DND-41 (cell line): ENCODE measurements at regions not wholly inside any gene's neighbourhood (a gene's known extent, or its start where the extent isn't known, plus 50 kb on each side); places are given as distances from the start of the nearest gene placed in this dataset.

Source experiments
- ATAC-seq: fragments of 200-7000 bp; cut with Tn5 transposase; 3 replicates; pipeline ENCODE4 v1.9.1; 2021; ENCODE audit warnings: low read depth; ENCODE audit not compliant: insufficient read depth
- DNase-seq: peaks from one replicate; pipeline ENCODE4 v3.0.0-alpha.2; 2020
- H2AFZ ChIP-seq: 2 replicates; pipeline ENCODE4 v1.6.0; 2012; ENCODE audit warnings: low read depth, low read length
- H3K27ac ChIP-seq: 2 replicates; pipeline ENCODE4 v1.5.1; 2012; ENCODE audit warnings: low read length, inconsistent platforms
- H3K27me3 ChIP-seq: fragments of 200-600 bp; sonication (generic); 2 replicates; pipeline ENCODE4 v1.6.0; 2012; ENCODE audit warnings: low read length, mild to moderate bottlenecking, inconsistent platforms; ENCODE audit not compliant: insufficient read depth, poor library complexity
- H3K36me3 ChIP-seq: 2 replicates; pipeline ENCODE4 v1.5.1; 2012; ENCODE audit warnings: low read length, inconsistent platforms; ENCODE audit not compliant: insufficient read depth
- H3K4me1 ChIP-seq: 2 replicates; pipeline ENCODE4 v1.5.1; 2012; ENCODE audit warnings: mild to moderate bottlenecking, low read length; ENCODE audit not compliant: insufficient read depth
- H3K4me2 ChIP-seq: 2 replicates; pipeline ENCODE4 v1.6.0; 2012; ENCODE audit warnings: mild to moderate bottlenecking, moderate library complexity, low read length, inconsistent platforms; ENCODE audit not compliant: insufficient read depth
- H3K4me3 ChIP-seq, 2 experiments: fragments of 200-600 bp in 1 of 2; shearing (Covaris generic) in 1 of 2; 2 replicates each; pipeline ENCODE4 v1.5.1; 2012 to 2016; ENCODE audit warnings: inconsistent platforms in 2 of 2, low read length in 2 of 2, mild to moderate bottlenecking in 2 of 2, low read depth in 1 of 2, moderate library complexity in 1 of 2
- H3K79me2 ChIP-seq: 2 replicates; pipeline ENCODE4 v1.6.0; 2012; ENCODE audit warnings: low read length, inconsistent platforms; ENCODE audit not compliant: insufficient read depth
- H3K9ac ChIP-seq: 2 replicates; pipeline ENCODE4 v1.6.0; 2012; ENCODE audit warnings: low read depth, mild to moderate bottlenecking, inconsistent platforms, low read length, moderate library complexity
- H3K9me3 ChIP-seq: 2 replicates; pipeline ENCODE4 v1.5.1; 2012; ENCODE audit warnings: low read length, moderate library complexity, mild to moderate bottlenecking, inconsistent platforms; ENCODE audit not compliant: insufficient read depth, severe bottlenecking
- H4K20me1 ChIP-seq: 2 replicates; pipeline ENCODE4 v1.6.0; 2012; ENCODE audit warnings: low read length; ENCODE audit not compliant: insufficient read depth
- EZH2 ChIP-seq: IDR thresholded peaks from 3 replicates; pipeline ENCODE4 v1.6.1; 2012; ENCODE audit warnings: borderline replicate concordance, low read depth, mild to moderate bottlenecking, moderate library complexity, low read length, inconsistent platforms; ENCODE audit not compliant: severe bottlenecking
- TF ChIP-seq, protein P1 (sequence below): IDR thresholded peaks from 2 replicates; pipeline ENCODE4 v1.5.1; 2012; ENCODE audit warnings: borderline replicate concordance, low read length, moderate library complexity, mild to moderate bottlenecking; ENCODE audit not compliant: poor library complexity, severe bottlenecking; ENCODE audit errors: extremely low read depth

DNA sequence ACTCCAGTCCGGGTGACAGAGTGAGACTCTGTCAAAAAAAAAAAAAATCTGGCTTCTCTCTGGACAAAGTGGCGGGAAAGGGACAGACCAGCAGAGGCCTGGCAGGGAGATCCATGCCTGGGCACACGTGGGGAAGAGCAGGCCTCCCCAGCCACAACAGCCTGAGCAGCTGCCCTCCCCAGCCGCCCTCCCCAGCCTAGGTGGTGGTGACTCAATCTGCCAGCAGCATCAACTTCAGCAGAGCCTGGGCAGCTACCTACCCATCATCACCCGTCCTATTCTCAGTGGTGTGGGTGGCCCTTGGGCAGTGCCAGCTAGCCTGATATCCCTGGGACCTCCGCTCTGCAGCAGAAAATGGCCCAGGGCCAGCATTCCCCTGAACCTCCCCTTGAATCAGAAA lies 612.4 kb downstream of the FBXO15 start:
- DNase-seq = no peak
- Histone ChIP-seq H3K4me1 (peaks cover 10% of the 10 kb centered on the region; the same call in 1 of the 2 replicates), H3K27ac (no peak overlapping the region), H4K20me1 (no peaks in the 10 kb centered on the region), H3K9ac (no peak overlapping the region), H2AFZ (no peak overlapping the region), H3K4me3 (no peak overlapping the region), H3K36me3 (no peaks in the 10 kb centered on the region), H3K27me3 (no peaks in the 10 kb centered on the region), H3K9me3 (no peaks in the 10 kb centered on the region), H3K4me2 (no peak overlapping the region), H3K79me2 (no peaks in the 10 kb centered on the region)
- TF ChIP-seq, protein P1, sequence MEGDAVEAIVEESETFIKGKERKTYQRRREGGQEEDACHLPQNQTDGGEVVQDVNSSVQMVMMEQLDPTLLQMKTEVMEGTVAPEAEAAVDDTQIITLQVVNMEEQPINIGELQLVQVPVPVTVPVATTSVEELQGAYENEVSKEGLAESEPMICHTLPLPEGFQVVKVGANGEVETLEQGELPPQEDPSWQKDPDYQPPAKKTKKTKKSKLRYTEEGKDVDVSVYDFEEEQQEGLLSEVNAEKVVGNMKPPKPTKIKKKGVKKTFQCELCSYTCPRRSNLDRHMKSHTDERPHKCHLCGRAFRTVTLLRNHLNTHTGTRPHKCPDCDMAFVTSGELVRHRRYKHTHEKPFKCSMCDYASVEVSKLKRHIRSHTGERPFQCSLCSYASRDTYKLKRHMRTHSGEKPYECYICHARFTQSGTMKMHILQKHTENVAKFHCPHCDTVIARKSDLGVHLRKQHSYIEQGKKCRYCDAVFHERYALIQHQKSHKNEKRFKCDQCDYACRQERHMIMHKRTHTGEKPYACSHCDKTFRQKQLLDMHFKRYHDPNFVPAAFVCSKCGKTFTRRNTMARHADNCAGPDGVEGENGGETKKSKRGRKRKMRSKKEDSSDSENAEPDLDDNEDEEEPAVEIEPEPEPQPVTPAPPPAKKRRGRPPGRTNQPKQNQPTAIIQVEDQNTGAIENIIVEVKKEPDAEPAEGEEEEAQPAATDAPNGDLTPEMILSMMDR = no peak
- TF ChIP-seq EZH2 = no peak
- no peak for ATAC-seq

DNA sequence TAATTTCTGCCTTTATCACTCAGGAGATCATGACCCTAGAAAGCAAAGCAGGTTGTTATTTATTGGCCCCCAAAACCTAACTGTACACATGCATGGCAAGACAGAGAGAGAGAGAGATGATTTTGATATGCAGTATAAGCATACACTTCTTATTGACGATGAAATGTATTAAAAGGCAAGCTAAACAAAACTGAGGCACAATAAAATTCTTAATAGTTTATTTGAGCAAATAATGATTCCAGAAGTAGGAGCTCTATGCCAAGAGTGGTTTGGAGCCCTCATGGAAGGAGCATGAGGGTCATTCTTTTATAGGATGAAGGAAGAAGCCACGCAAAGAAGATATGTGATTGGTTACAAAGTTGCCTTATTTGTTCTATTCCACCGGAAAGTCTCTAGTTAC lies 616.0 kb downstream of the FBXO15 start:
- H3K27ac ChIP-seq = no peak overlapping the region

DNA sequence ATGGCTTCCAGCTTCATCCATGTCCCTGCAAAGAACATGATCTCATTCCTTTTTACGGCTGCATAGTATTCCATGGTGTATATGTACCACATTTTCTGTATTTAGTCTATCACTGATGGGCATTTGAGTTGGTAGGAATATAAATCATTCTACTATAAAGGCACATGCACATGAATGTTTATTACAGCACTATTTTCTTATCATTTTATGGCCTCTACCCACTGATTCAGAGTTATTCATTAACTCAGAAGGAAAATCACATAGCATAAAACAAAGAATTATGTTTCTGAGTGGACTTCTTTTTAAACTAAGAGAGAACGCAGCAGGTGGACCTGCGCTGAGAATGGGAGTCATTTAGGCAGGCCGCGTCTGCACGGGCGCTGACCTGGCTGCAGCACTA lies 619.6 kb downstream of the FBXO15 start:
- no peak for ATAC-seq
- H3K9me3 ChIP-seq = no peaks in the 10 kb centered on the region

More for the DNA sequence above, 616.0 kb downstream of the FBXO15 start:
- H3K79me2 ChIP-seq = no peaks in the 10 kb centered on the region
- H3K9me3 ChIP-seq = no peaks in the 10 kb centered on the region
- no peak overlapping the region for H3K4me3 ChIP-seq
- H3K4me2 ChIP-seq = no peak overlapping the region
- no peaks in the 10 kb centered on the region for H4K20me1 ChIP-seq
- no peaks in the 10 kb centered on the region for H3K36me3 ChIP-seq
- H3K4me1 ChIP-seq = peaks cover 6% of the 10 kb centered on the region; the same call in 1 of the 2 replicates
- ATAC-seq (no peak), DNase-seq (no peak)
- no peak overlapping the region for H3K9ac ChIP-seq
- no peak overlapping the region for H2AFZ ChIP-seq
- H3K27me3 ChIP-seq = no peaks in the 10 kb centered on the region
- TF ChIP-seq, protein P1 = no peak
- no peak for TF ChIP-seq EZH2

More for the DNA sequence above, 619.6 kb downstream of the FBXO15 start:
- Histone ChIP-seq H3K4me2 (no peak overlapping the region), H3K27me3 (no peaks in the 10 kb centered on the region), H3K4me3 (no peak overlapping the region), H2AFZ (no peak overlapping the region), H3K27ac (no peak overlapping the region), H3K9ac (no peak overlapping the region), H3K4me1 (no peaks in the 10 kb centered on the region), H4K20me1 (no peaks in the 10 kb centered on the region), H3K79me2 (no peaks in the 10 kb centered on the region), H3K36me3 (no peaks in the 10 kb centered on the region)
- DNase-seq = no peak
- TF ChIP-seq, protein P1 = no peak
- no peak for TF ChIP-seq EZH2
